Fibroblast of skin of abdomen (primary cell): ENCODE measurements at regions not wholly inside any gene's neighbourhood (a gene's known extent, or its start where the extent isn't known, plus 50 kb on each side); places are given as distances from the start of the nearest gene placed in this dataset.

Experiments
- DNase-seq: peaks from one replicate; pipeline ENCODE4 v3.0.0-alpha.2; 2013

DNA sequence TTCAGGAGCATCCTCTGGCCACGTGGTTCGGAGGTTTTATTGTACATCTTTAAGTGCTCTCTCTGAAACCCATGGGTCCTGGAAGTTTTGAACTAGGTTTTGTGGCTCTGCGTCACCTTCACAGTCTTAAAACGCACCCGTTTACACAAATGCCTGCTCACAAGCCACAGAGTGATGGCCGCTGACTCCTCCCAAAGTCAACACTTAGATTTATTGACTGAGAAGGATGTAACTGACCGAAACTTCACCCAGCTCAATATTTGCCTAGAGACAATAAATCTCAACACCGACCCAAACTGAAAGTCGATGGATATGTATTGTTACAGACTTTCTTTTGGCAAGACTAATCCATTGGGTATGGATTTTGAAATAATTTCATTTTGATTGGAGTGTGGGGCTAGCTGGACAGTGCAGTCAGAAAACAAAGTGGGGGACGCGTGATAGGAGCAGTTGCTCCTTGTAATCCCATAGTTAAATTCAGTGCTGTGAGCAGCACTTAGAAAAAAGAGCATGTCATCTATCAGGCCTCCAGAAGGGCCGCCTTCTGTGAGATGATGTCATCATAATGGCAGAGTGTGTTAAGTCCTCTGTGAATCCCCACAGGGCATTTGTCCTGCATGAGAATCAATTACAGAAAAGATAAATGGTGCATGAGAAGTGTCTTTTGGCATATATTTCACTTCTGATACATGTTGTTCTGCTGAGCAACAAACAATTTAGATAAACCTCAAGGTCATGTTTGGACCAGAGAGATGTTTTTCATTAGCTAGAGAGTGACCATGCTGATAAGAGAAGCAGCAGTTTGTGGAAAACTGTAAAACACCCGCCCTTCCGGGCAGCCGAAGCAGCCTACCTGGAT, 183.7 kb downstream of the INO80D start:
- DNase-seq = peak; percentile 48

DNA sequence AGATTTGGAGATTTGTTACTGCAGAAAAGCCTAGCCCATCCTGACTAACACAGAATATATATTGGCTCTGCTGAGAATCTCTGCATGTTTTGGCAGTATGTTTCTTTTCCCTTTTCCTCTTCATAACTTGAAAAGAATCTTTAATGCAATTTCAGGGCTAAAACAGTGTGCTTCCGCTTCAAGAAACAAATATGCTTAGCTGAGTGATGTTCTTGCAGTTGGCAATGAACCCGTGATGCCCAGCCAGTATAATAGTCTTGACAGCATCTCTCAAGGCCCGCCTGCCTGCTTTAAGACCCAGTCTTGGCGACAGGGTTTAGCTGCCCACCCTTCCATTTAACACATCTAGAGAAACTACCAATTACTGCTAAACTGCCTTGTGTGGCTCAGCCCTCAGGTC, 184.5 kb downstream of the INO80D start:
- DNase-seq = no peak

DNA sequence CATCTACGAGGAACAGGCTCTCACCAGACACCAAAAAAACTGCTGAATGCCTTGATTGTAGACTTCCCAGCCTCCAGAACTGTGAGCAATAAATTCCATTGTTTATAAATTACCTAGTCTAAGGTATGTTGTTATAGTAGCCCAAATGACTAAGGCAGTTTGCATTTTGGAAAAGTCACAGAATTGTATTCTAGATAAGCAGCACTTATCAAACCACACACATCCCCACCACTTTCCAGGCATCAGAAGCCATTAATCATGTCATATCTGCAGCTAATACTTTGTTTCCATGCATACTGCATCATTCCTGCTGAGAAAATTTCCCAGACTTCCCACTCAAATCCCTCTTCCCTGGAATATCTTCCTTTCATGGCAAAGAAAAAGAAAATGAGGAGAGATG, 187.2 kb downstream of the INO80D start:
- no peak for DNase-seq

- DNase-seq = no peak
These were observed 189.9 kb downstream of the INO80D start for GRCh38 chr2:205895981-205896655.

GRCh38 chr2:205892665-205893259, 193.2 kb downstream of the INO80D start:
- no peak for DNase-seq

DNA sequence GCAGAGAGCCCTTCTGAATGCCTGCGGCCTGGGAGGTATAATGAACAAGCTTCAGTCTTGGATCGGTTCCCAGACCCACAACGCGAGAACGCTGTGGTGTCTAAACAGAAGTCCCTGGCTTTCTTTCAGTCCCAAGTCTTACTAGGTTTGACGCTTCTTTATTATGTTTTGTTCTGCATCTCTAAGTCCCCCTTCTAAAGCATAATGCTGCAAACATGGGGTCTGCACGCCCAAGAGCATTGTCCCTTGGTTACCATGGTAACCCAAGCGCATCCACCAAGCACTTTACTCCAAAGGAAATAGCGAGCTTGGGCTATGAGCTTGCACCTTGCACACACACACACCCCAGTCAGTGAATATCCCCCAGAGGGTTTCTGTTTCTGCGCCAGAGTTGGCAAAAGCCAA, 193.7 kb downstream of the INO80D start:
- DNase-seq = peak; percentile 55

DNA sequence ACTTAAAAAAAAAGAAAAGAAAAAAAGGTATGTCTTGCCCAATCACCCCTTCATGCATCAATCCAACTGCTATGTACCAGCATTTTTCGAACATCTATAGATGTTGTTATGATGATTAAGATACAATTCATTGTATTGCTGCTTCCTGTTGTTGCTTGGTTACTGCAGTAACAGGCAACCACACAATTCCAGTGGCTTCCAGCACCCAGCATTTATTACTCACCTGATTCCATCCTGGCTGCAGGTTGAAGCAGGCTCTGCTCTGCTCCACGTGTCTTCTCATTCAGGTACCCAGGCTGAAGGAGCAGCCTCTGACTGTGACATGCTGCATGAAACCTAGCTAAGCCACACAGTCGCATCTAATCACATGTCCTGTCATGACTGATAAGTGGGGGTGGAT, 196.9 kb downstream of the INO80D start:
- peak; percentile 42 for DNase-seq

DNA sequence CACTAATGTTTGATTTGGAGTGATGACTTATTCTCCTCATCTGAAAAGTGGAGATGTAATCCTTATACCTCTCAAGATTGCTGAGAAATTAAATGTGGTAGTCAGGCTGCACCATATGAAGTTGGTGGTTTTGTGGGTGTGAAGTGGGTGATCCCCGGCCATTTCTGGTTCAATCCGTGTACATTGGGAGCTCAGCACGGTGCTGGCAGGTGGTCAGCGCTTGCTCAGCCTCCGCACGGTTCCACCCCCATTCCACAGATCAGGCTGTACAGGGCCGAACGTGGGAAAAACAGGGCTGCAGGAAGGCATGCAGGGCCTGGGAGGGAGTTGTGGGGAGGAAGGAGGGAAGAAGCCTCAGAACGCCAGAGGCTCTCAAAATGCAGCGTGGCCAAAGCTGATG, 198.3 kb downstream of the INO80D start:
- DNase-seq = no peak

DNA sequence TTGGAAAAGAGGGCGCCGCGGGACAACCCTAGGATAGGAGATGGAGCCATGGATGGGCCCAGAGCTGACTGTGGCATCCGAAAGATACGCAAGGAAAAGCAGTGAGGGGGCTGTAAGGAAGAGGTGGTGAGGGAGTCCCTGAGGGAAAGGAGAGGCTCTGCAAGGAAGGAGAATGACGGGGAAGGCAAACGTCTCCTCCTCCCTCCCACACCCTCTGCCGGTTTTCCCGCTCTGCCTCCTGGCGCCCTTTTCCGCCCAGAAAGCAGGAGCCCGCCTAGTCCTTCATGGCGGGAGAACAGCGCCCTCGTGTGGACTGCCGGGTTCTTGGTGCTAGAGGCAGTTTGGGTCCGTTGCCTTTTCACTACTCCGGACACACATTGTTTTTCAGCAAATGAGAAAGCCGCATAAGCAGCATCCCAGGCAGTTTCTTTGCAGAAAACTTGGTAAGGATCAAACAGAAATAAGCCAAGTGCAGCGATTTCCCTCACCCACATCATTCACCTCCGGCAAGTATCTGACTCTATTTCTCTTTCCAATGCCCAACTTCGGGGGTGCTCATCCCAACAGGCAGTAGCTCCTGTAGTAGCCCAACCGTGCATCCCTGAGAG, 200.4 kb downstream of the INO80D start:
- peak; percentile 81 for DNase-seq

DNA sequence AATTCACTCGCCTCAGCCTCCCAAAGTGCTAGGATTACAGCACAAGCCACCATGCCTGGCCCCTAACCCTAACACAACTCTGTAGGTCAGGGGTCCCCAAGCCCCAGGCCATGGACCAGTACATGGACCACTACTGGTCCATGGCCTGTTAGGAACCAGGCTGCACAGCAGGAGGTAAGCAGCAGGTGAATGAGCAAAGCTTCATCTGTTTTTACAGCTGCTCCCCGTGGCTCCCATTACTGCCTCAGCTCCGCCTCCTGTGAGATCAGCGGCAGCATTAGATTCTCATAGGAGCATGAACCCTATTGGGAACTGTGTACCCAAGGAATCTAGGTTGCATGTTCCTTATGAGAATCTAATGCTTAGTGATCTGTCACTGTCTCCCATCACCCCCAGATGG, 201.7 kb downstream of the NRP2 start:
- no peak for DNase-seq

DNA sequence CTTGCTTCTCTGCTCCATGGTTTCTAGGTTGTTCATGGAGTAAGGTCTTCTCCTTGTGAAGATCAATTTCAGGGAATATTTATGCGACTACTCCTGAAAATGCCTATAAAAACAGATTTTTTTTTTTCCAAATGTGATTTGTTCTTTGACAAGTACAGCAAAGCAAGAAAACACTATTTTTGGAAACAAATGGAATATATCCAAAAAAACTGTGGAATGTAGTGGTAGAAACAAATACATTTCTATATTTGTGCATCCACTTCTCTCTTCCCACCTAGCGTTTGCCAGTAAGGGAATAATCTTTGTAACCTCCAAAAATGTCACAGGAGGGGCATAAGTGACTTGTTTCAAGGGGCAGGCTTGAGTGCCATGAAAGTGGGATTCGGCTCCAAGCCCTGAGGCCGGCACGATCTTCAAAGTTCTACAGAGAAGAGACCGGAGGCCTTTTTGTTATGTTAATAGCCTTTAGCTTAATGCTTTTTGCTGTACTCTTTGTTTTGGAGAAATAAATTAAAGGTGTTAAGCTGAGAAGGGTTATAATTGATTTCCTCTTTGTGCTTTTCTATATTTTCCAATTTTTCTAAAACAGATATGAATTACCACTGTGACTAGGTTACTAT, 200.6 kb downstream of the NRP2 start:
- DNase-seq = no peak

DNA sequence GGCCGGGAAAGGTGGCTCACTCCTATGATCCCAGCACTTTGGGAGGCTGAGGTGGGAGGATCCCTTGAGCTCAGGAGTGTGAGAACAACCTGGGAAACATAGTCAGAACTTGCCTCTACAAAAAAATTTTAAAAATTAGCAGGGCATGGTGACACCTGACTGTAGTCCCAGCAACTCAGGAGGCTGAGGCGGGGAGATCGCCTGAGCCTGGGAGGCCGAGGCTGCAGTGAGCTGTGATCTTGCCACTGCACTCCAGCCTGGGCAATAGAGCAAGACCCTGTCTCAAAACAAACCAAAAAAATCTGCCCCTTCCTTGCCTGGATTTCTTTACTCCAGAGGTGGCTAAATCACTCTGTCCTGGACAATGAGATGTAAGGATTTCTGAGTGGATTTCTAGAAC, 197.7 kb downstream of the NRP2 start:
- DNase-seq = no peak

DNA sequence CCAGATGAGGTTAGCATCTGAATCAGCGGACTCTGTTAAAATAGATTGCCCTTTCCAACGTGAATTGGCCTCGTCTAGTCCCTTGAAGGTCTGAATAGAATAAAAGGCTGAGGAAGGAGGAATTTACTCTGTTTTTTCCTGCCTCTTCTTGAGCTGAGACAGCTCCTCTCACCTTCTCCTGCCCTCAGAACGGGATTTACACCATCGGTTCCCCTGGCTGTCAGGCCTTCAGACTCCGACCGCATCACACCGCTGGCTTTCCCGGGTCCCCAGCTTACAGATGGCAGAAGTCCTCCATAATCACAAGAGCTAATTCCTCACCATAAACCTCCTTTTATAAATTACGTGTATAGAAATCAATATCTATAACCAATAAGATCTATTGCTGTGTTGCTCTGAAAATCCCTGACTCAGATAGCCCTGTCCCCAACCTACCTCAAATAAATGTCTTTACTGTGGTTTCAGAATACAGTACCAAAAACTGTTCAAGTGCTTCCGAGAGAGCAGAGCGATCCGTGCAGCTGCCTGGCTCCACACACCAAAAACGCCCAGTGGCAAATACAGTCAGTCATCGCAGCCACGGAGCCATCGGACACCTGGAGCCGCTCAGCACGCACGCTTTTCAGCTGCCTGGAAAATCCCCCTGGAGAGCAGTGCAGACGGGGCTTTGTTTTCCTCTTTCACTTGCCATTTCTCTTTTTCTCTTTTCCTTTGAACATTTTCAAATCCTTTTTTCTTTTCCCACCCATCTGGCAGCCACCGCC, 196.9 kb downstream of the NRP2 start:
- no peak for DNase-seq

- no peak for DNase-seq
These were observed 195.2 kb downstream of the NRP2 start for GRCh38 chr2:205877496-205877895.

GRCh38 chr2:205876127-205876526, 193.8 kb downstream of the NRP2 start:
- no peak for DNase-seq

DNA sequence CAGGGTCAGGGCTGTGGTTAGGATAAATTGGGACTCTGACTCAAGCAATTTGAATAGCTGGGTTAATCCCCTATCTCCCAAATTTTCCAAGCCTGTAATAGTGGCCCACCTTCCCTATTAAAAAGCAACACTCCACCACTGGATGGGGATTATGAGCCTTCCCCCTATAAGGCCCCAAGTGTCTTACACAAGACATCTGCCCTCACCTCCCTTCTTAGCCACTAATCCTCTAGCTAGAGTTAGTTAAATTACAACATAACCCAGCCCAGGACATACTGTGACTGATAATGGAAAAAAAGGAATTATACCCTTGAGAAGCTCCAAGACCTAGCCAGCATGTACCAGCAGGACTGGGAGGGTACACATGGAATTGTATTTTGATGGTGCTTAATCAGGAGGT, 190.4 kb downstream of the NRP2 start:
- no peak for DNase-seq

DNA sequence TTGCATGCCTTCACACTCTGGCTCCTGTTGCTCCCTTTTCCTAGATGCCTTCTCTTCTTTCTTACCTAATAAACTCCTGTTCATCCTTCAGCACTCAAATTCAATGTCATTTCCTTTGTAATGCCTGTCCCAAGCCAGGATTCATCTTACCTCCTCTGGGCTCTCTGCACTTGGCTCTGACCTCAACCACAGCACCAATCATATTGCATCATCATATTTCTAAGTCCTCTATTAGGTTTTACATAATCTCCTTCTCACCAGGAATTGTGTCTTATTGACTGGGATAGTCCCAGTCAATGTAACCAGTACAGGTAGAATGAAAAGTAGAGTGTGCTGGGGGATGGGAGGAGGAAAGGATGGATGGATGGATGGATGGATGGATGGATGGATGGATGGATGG, 187.1 kb downstream of the NRP2 start:
- DNase-seq = no peak

- DNase-seq = peak; percentile 93
These were observed 186.6 kb downstream of the NRP2 start for GRCh38 chr2:205868773-205869333.

DNA sequence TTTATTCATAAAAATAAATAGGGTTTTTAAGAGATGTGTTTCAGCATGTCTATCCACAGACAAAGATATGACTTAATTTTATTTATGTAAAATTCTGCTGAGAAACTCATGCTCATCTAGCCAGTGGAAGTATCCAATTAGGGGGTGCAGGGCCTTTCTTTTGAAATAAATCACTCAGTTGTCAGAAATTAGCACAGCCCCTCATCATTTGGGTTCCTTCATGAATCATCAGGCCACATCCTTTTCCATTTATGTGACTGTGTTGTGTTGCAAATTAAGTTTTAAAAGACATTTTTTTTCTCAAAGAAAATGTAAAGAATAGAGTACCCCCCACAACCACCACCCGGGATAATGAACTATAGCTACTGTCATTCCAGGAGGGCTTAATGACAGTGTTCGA, 185.8 kb downstream of the NRP2 start:
- DNase-seq = peak; percentile 51

DNA sequence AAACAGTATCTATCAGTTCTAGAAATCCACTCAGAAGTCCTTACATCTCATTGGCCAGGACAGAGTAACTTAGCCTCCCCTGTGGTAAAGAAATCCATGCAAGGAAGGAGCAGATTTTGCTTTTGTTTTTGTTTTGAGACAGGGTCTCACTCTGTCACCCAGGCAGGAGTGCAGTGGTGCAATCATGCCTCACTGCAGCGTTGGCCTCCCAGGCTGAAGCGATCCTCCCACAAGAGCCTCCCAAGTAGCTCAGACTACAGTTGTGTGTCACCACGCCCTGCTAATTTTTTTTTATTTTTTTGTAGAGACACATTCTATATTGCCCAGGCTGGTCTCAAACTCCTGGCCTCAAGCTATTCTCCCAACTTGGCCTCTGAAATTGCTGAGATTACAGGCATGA, 185.1 kb downstream of the NRP2 start:
- DNase-seq = no peak

GRCh38 chr2:205865905-205866441, 183.7 kb downstream of the NRP2 start:
- DNase-seq = peak; percentile 43
